Adrenal gland (tissue), 5 donors: ENCODE measurements at regions not wholly inside any gene's neighbourhood (a gene's known extent, or its start where the extent isn't known, plus 50 kb on each side); places are given as distances from the start of the nearest gene placed in this dataset.

ENCODE experiments used
- CTCF ChIP-seq, 6 experiments: fragments of 450-650 bp in 4 of 6; fragments of 200-600 bp in 2 of 6; sonication (generic) in 1 of 6; IDR thresholded peaks; 1 replicate in 5 of 6; 2 replicates in 1 of 6; pipeline versions ENCODE4 v1.5.1 to v1.8.0; 2016 to 2021; ENCODE audit warnings: antibody characterized with exemption in 6 of 6, mild to moderate bottlenecking in 2 of 6, moderate library complexity in 1 of 6
- POLR2A ChIP-seq, 2 donors: fragments of 450-650 bp; IDR thresholded peaks; one replicate each; pipeline ENCODE4 v1.6.1; 2017; ENCODE audit warnings: antibody characterized with exemption in 2 of 2, mild to moderate bottlenecking in 2 of 2, moderate library complexity in 1 of 2
- donor health status: DM: no; HTN: no; CAD: no.

GRCh38 chr3:38980938-38981337, 70.8 kb downstream of the SCN11A start:
- TF ChIP-seq CTCF (IDR thresholded peaks at IDR 0.05) (no peak), POLR2A (IDR thresholded peaks at IDR 0.05) (no peak)
